HG03575 (cell line): ENCODE measurements at regions not wholly inside any gene's neighbourhood (a gene's known extent, or its start where the extent isn't known, plus 50 kb on each side); places are given as distances from the start of the nearest gene placed in this dataset.

ENCODE experiments used
- ATAC-seq: cut with Tn5 transposase; IDR thresholded peaks from one replicate; pipeline ENCODE4 v1.9.1; 2021; ENCODE audit not compliant: unreplicated experiment, insufficient number of reproducible peaks, low FRiP score; ENCODE audit errors: extremely low read depth

GRCh38 chr14:86892152-86892956 is 1100.6 kb downstream of the GALC start:
- no peak for ATAC-seq

- ATAC-seq = no peak
Measured at GRCh38 chr14:86885280-86885679, 1107.7 kb downstream of the GALC start.

GRCh38 chr14:86884498-86884897 is 1108.5 kb downstream of the GALC start:
- no peak for ATAC-seq

DNA sequence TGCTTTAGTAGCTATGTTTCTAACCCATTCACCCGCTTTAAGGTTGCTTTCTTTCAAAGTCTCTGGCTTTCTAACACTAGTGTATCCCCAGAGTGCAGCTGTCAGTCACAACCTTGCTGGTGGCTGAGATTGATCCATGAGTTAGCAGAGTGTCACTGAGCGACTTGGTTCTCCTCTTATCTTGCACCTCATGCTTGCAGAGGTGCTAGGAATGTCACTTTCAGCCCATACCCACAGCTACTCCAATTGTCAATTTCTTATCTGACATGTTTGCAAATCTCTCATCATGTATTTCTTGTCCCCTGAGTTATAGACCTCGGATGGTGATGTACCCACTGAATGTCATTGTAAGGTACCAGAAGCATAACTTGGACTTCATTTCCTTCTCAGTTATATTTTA is 1110.2 kb downstream of the GALC start:
- ATAC-seq = no peak

DNA sequence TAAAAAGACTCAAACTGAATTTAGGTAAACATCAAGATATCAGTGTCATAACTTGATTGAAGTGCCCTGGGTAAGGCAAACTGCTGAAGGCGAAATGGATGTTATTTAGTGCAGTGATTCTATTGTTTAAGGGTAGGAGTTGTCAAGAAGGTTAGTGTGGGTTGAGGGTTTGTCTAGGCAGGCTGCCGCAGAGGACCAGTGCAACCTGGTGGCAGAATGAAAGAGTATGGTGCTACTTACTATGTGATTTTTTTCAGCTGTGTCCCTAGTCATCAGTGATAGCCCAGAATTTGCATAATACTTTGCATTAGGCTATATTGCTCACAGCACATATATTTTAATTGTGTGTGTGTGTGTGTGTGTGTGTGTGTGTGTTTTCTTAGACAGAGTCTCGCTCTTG is 1127.0 kb downstream of the GALC start:
- ATAC-seq = no peak

DNA sequence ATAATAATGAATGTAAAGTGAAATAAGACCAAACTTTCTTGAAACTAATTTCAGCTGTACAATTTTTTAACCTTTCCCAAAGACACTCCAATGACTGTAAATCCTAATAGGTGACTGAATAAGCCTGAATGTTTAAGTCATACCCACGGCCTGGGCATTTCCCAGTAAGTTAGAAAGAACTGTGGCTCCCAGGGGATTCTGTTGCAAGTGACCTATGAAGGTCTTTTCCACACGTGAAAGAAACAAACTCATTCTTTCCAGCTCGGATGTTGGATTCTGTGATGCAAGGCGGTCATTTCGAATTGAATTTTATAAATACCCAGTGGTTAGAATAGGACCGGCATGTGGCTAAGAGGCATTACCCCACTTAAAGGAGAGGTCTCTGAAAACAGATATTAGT is 1134.4 kb downstream of the GALC start:
- ATAC-seq = no peak

- no peak for ATAC-seq
Measured at GRCh38 chr14:86858031-86858430, 1135.0 kb downstream of the GALC start.

- ATAC-seq = no peak
Measured at GRCh38 chr14:86852530-86852929, 1140.5 kb downstream of the GALC start.

DNA sequence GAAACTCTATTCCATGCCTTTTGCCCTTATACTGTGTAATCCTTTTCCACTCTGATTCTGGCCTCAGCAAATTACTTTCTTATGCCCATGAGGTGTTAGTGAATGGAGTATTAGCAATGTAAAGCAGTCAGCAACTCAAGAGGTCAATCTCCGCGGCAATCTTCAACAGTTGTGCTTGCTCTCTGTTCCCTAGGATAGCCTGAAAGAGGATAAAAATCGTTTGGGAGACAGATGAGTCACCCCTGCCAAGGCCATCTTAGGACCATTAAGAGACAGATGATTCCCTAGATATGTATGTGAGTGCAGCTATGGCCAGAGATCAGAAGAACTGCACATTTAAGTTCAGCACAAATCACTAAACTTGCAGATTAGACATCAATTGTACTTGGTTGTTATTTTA is 1145.8 kb downstream of the GALC start:
- ATAC-seq = no peak

DNA sequence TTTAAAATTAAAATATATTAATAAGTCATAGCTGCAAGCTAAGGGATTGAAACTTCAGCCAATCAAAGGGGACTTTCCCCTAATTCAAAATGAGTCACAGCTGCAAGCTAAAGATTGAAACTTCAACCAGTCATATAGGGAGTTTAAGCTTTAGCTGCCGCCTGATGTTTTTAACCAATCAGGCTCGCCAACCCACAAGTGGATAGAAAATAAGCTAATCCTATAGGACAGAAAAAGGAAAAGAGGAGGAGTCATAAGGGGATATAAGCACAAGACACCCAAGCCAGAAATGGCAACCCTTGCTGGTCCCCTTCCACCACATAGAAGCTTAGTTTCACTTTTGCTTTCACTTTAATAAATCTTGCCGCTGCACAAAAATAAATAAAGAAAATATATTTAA is 1154.6 kb downstream of the GALC start:
- ATAC-seq = no peak

DNA sequence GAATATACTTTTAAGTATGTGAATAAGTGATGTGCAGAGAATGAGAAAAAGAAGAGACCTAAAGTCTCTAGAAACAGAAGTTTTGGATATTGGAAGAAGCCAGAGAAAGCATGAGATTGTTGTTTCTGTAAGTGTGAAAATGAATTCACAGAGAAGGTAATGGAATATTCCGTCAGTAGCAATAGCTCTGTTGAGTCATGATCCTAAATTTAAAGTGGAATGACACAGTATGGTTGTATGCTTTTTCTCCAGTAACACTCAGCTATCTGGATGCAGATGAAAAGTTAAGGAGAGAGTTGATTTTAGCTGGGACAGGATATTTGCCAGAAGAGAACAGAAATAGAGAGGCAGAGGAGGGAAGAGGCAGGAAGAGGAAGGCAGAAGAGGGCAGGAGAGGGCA is 1166.3 kb downstream of the GALC start:
- no peak for ATAC-seq

- ATAC-seq = no peak
Measured at GRCh38 chr14:86824167-86824566, 1168.8 kb downstream of the GALC start.

- ATAC-seq = no peak
Measured at GRCh38 chr14:86823581-86823980, 1169.4 kb downstream of the GALC start.

DNA sequence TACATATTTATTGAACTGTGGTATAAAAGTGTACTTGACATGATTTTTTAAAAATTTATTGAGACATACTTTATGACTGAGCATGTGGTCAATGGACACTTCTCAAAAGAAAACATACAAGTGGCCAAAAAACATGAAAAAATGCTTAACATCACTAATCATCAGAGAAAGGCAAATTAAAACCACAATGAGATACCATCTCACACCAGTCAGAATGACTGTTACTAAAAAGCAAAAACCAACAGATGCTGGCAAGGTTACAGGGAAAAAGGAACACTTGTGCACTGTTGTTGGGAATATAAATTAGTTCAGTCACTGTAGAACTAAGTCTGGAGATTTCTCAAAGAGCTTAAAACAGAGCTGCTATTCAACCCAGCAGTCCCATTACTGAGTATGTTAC is 1177.6 kb downstream of the GALC start:
- no peak for ATAC-seq

- no peak for ATAC-seq
Measured at GRCh38 chr14:86802726-86803125, 1190.3 kb downstream of the GALC start.

- ATAC-seq = no peak
Measured at GRCh38 chr14:86799244-86799647, 1193.7 kb downstream of the GALC start.

- no peak for ATAC-seq
Measured at GRCh38 chr14:86798330-86798729, 1194.7 kb downstream of the GALC start.

- ATAC-seq = no peak
Measured at GRCh38 chr14:86797075-86797351, 1196.0 kb downstream of the GALC start.

DNA sequence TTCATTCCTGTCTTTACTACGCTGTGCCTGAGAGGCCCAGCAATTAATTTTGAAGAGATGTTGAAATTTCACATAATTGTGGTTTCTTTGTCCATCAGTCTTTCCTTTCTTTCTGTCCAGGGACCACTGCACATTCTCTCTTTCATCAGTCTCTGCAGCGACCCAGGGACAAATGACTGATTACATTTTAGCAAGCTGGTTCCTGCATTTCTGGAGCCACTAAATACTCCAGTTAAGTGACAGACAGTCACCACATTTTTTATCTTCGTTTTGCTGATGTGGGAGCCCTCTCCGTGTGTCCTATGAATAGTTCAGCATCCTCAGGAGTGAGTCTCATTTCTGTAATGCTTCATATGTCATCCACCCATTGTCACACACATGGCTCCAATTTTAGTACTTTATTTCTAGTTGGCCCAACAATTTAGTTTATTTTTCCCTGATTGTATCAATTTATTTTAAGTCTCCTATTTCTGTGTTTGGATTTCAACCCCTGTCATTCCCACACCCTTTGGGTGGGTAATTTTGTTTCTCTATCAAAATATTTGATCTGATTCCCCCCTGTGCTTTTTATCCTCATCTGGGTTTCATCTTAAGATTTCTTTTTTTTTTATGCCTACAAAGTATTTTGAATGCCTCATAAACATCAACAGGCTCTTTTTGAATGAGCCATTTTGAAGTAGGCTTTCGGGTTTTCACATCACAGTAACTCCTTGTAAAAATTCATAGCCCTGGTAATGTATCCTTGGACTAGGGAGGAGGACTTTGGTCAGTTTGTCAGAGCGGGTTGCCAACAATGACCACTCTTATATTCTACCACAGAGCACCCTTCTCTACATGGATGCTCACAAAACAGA is 1196.5 kb downstream of the GALC start:
- no peak for ATAC-seq

- ATAC-seq = no peak
Measured at GRCh38 chr14:86794689-86795088, 1198.3 kb downstream of the GALC start.
